ENCODE measurements at regions not wholly inside any gene's neighbourhood (a gene's known extent, or its start where the extent isn't known, plus 50 kb on each side); places are given as distances from the start of the nearest gene placed in this dataset.

GRCh38 chr9:18167733-18168132 lies 306.2 kb upstream of the ADAMTSL1 start:
- TF ChIP-seq POLR2AphosphoS5 (IDR thresholded peaks at IDR 0.05; ENCODE audit: low read depth, low read length) (no peak), CTCF (IDR thresholded peaks at IDR 0.05 in 2 of 3, conservative IDR thresholded peaks at IDR 0.05 in 1 of 3; ENCODE audit: borderline replicate concordance in 1 of 3, insufficient read depth in 1 of 3, low read depth in 2 of 3, low read length in 2 of 3) (no peak), MAX (IDR thresholded peaks at IDR 0.05) (no peak), EZH2 (IDR thresholded peaks at IDR 0.05) (no peak), ZNF274 (IDR thresholded peaks at IDR 0.05; ENCODE audit: low read depth, low read length) (no peak)
